ENCODE measurements at regions not wholly inside any gene's neighbourhood (a gene's known extent, or its start where the extent isn't known, plus 50 kb on each side); places are given as distances from the start of the nearest gene placed in this dataset.
A peak's percentile ranks its signal among the peaks of the same experiment; 100 is the strongest.
"Not testable (repeated sequence)": the region's sequence is repeated elsewhere in the genome, so short reads cannot be mapped to it uniquely, and the experiment has no call there.

- no peak for ATAC-seq
- intact Hi-C loops (cut with DNase I) = no loop called here
- 71% methylated on average over 1 of the region's 1 CpG for WGBS
- H3K9me3 ChIP-seq (ENCODE audit: control insufficient read depth, low read length) = no peaks in the 10 kb centered on the region
- no peaks in the 10 kb centered on the region for H3K27me3 ChIP-seq (ENCODE audit: control insufficient read depth, insufficient read depth)
- DNase-seq = no peak
- no peak overlapping the region for H3K27ac ChIP-seq (ENCODE audit: low read length)
- H3K4me3 ChIP-seq (ENCODE audit: low read length) = no peak overlapping the region
- H3K4me1 ChIP-seq (ENCODE audit: control insufficient read depth, insufficient read depth, low read length) = no peaks in the 10 kb centered on the region
These were observed 280.2 kb upstream of the USP25 start for GRCh38 chr21:15449556-15449955.

- intact Hi-C loops (cut with DNase I) = no loop called here
- H3K27me3 ChIP-seq (ENCODE audit: control insufficient read depth, insufficient read depth) = no peaks in the 10 kb centered on the region
- DNase-seq (no peak), ATAC-seq (no peak)
- no peaks in the 10 kb centered on the region for H3K9me3 ChIP-seq (ENCODE audit: control insufficient read depth, low read length)
- no peak overlapping the region for H3K4me3 ChIP-seq (ENCODE audit: low read length)
- H3K27ac ChIP-seq (ENCODE audit: low read length) = no peak overlapping the region
- no peaks in the 10 kb centered on the region for H3K4me1 ChIP-seq (ENCODE audit: control insufficient read depth, insufficient read depth, low read length)
These were observed 276.5 kb upstream of the USP25 start for GRCh38 chr21:15453261-15453660.

- WGBS = 77% methylated on average over 1 of the region's 1 CpG
- intact Hi-C loops (cut with DNase I) = not testable (repeated sequence)
These were observed 276.0 kb upstream of the USP25 start for GRCh38 chr21:15453785-15454184.

GRCh38 chr21:15454931-15455330 is 274.9 kb upstream of the USP25 start:
- H3K4me3 ChIP-seq (ENCODE audit: low read length); H3K9me3 ChIP-seq (ENCODE audit: control insufficient read depth, low read length); intact Hi-C loops (cut with DNase I); DNase-seq; ATAC-seq; H3K27me3 ChIP-seq (ENCODE audit: control insufficient read depth, insufficient read depth); H3K27ac ChIP-seq (ENCODE audit: low read length); H3K4me1 ChIP-seq (ENCODE audit: control insufficient read depth, insufficient read depth, low read length): not testable (repeated sequence)
- WGBS = 93% methylated on average over 2 of the region's 2 CpGs

More at GRCh38 chr21:15453785-15454184, 276.0 kb upstream of the USP25 start:
- not testable (repeated sequence) for H3K27me3 ChIP-seq (ENCODE audit: control insufficient read depth, insufficient read depth); H3K9me3 ChIP-seq (ENCODE audit: control insufficient read depth, low read length); H3K27ac ChIP-seq (ENCODE audit: low read length); DNase-seq; H3K4me1 ChIP-seq (ENCODE audit: control insufficient read depth, insufficient read depth, low read length); ATAC-seq; H3K4me3 ChIP-seq (ENCODE audit: low read length)

- Histone ChIP-seq H3K4me3 (ENCODE audit: low read length) (no peak overlapping the region), H3K4me1 (ENCODE audit: control insufficient read depth, insufficient read depth, low read length) (no peaks in the 10 kb centered on the region), H3K9me3 (ENCODE audit: control insufficient read depth, low read length) (no peaks in the 10 kb centered on the region), H3K27ac (ENCODE audit: low read length) (no peak overlapping the region), H3K27me3 (ENCODE audit: control insufficient read depth, insufficient read depth) (no peaks in the 10 kb centered on the region)
- ATAC-seq (no peak), DNase-seq (peak in 1 of 3 donors; percentile 54)
- intact Hi-C loops (cut with DNase I) = no loop called here
- WGBS = 92% methylated on average over 14 of the region's 14 CpGs
These were observed 273.8 kb upstream of the USP25 start for GRCh38 chr21:15455819-15456462.

GRCh38 chr21:15457965-15458364 is 271.8 kb upstream of the USP25 start:
- no peak overlapping the region for H3K4me3 ChIP-seq (ENCODE audit: low read length)
- no peaks in the 10 kb centered on the region for H3K9me3 ChIP-seq (ENCODE audit: control insufficient read depth, low read length)
- no peak for ATAC-seq
- no peak for DNase-seq
- H3K27ac ChIP-seq (ENCODE audit: low read length) = no peak overlapping the region
- H3K4me1 ChIP-seq (ENCODE audit: control insufficient read depth, insufficient read depth, low read length) = no peaks in the 10 kb centered on the region
- intact Hi-C loops (cut with DNase I) = no loop called here
- no peaks in the 10 kb centered on the region for H3K27me3 ChIP-seq (ENCODE audit: control insufficient read depth, insufficient read depth)
- WGBS = 88% methylated on average over 3 of the region's 3 CpGs

GRCh38 chr21:15462092-15462491 is 267.7 kb upstream of the USP25 start:
- no peak overlapping the region for H3K4me3 ChIP-seq (ENCODE audit: low read length)
- intact Hi-C loops (cut with DNase I) = loop anchor here in 1 of 4 donors (10.0 kb wide), 1 partner anchor 57 kb away; no protein-coding TSS in a partner anchor
- ATAC-seq (no peak), DNase-seq (no peak)
- WGBS = 67% methylated on average over 1 of the region's 1 CpG
- H3K27ac ChIP-seq (ENCODE audit: low read length) = no peak overlapping the region
- H3K4me1 ChIP-seq (ENCODE audit: control insufficient read depth, insufficient read depth, low read length) = no peaks in the 10 kb centered on the region
- H3K9me3 ChIP-seq (ENCODE audit: control insufficient read depth, low read length) = no peaks in the 10 kb centered on the region
- no peaks in the 10 kb centered on the region for H3K27me3 ChIP-seq (ENCODE audit: control insufficient read depth, insufficient read depth)

- Histone ChIP-seq H3K27ac (ENCODE audit: low read length) (no peak overlapping the region), H3K9me3 (ENCODE audit: control insufficient read depth, low read length) (no peaks in the 10 kb centered on the region), H3K4me3 (ENCODE audit: low read length) (no peak overlapping the region), H3K27me3 (ENCODE audit: control insufficient read depth, insufficient read depth) (no peaks in the 10 kb centered on the region), H3K4me1 (ENCODE audit: control insufficient read depth, insufficient read depth, low read length) (no peaks in the 10 kb centered on the region)
- intact Hi-C loops (cut with DNase I) = loop anchor here in 1 of 4 donors (10.0 kb wide), 1 partner anchor 62 kb away; no protein-coding TSS in a partner anchor
- 92% methylated on average over 4 of the region's 4 CpGs for WGBS
- DNase-seq (no peak), ATAC-seq (no peak)
These were observed 263.5 kb upstream of the USP25 start for GRCh38 chr21:15466329-15466728.

GRCh38 chr21:15468368-15468767 is 261.4 kb upstream of the USP25 start:
- H3K4me3 ChIP-seq (ENCODE audit: low read length) = no peak overlapping the region
- ATAC-seq (no peak), DNase-seq (no peak)
- 52% methylated on average over 2 of the region's 2 CpGs for WGBS
- H3K27me3 ChIP-seq (ENCODE audit: control insufficient read depth, insufficient read depth) = no peaks in the 10 kb centered on the region
- H3K27ac ChIP-seq (ENCODE audit: low read length) = no peak overlapping the region
- no peaks in the 10 kb centered on the region for H3K4me1 ChIP-seq (ENCODE audit: control insufficient read depth, insufficient read depth, low read length)
- no peaks in the 10 kb centered on the region for H3K9me3 ChIP-seq (ENCODE audit: control insufficient read depth, low read length)
- intact Hi-C loops (cut with DNase I) = loop anchor here in 1 of 4 donors (10.0 kb wide), 1 partner anchor 64 kb away; no protein-coding TSS in a partner anchor

GRCh38 chr21:15472108-15473040 is 257.4 kb upstream of the USP25 start:
- no peak overlapping the region for H3K27ac ChIP-seq (ENCODE audit: low read length)
- no peaks in the 10 kb centered on the region for H3K4me1 ChIP-seq (ENCODE audit: control insufficient read depth, insufficient read depth, low read length)
- no peaks in the 10 kb centered on the region for H3K27me3 ChIP-seq (ENCODE audit: control insufficient read depth, insufficient read depth)
- H3K4me3 ChIP-seq (ENCODE audit: low read length) = no peak overlapping the region
- intact Hi-C loops (cut with DNase I) = no loop called here
- peak; percentile 42 to 82 for ATAC-seq
- DNase-seq = no peak
- WGBS = 74% methylated on average over 6 of the region's 6 CpGs
- H3K9me3 ChIP-seq (ENCODE audit: control insufficient read depth, low read length) = no peaks in the 10 kb centered on the region

GRCh38 chr21:15477773-15478172 is 252.0 kb upstream of the USP25 start:
- H3K27ac ChIP-seq (ENCODE audit: low read length); H3K4me3 ChIP-seq (ENCODE audit: low read length); DNase-seq; H3K9me3 ChIP-seq (ENCODE audit: control insufficient read depth, low read length); ATAC-seq; H3K27me3 ChIP-seq (ENCODE audit: control insufficient read depth, insufficient read depth); H3K4me1 ChIP-seq (ENCODE audit: control insufficient read depth, insufficient read depth, low read length); intact Hi-C loops (cut with DNase I): not testable (repeated sequence)
- 90% methylated on average over 3 of the region's 3 CpGs for WGBS
